ENCODE measurements at regions not wholly inside any gene's neighbourhood (a gene's known extent, or its start where the extent isn't known, plus 50 kb on each side); places are given as distances from the start of the nearest gene placed in this dataset.

DNA sequence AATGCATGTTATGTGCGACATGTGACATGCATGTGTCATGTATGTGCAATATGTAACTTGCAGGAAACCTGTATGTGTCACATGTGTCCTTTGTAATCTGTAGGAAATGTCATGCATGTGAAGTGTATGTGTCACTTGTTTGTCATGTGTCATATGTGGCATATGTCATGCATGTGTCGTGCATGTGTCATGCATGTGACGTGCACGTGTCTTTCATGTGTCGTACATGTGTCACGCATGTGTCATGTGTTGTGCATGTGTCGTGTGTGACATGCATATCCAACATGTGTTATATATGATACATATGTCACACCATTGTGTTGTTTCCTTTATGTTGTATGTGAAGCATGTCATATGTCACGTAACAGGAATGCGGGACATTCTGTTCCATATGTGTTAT, 2153.2 kb upstream of the PIK3C3 start:
- H3K27me3 ChIP-seq: no peaks in the 10 kb centered on the region
- H3K4me3 ChIP-seq: no peak overlapping the region
- peaks cover 4% of the 10 kb centered on the region for H3K9me3 ChIP-seq
- DNase-seq: no peak
- H3K36me3 ChIP-seq: no peaks in the 10 kb centered on the region

DNA sequence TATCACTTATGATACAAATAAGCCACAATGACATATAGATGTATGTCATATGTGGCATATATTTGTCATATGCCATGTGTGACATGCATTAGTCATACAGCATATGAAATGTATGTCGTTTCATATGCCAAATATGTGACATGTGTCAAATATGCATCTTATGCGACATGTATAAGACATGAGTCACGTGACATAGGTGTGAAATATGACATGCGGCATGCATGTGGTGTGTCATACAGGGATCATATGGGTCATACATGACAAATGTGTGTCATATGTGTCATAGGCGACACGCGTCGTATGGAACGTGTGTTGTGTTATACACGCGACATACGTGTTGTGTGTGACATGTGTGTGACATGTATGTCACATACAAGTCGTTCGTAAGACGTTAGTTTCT, 2154.0 kb upstream of the PIK3C3 start:
- Histone ChIP-seq H3K27me3 (no peaks in the 10 kb centered on the region), H3K9me3 (peaks cover 4% of the 10 kb centered on the region), H3K36me3 (no peaks in the 10 kb centered on the region), H3K4me3 (no peak overlapping the region; the same call in 1 of the 2 replicates)
- DNase-seq: no peak

- no peaks in the 10 kb centered on the region for H3K36me3 ChIP-seq
- no peaks in the 10 kb centered on the region for H3K27me3 ChIP-seq
- peak overlapping the region; percentile 66 for H3K4me3 ChIP-seq
- H3K9me3 ChIP-seq: peaks cover 4% of the 10 kb centered on the region
- peak; percentile 54 for DNase-seq
Measured at GRCh38 chr18:39799006-39799405, 2156.0 kb upstream of the PIK3C3 start.

GRCh38 chr18:39796393-39796792, 2158.6 kb upstream of the PIK3C3 start:
- DNase-seq: no peak
- H3K9me3 ChIP-seq: no peaks in the 10 kb centered on the region; the same call in 1 of the 2 replicates
- no peak overlapping the region for H3K4me3 ChIP-seq
- no peaks in the 10 kb centered on the region for H3K36me3 ChIP-seq
- H3K27me3 ChIP-seq: no peaks in the 10 kb centered on the region

DNA sequence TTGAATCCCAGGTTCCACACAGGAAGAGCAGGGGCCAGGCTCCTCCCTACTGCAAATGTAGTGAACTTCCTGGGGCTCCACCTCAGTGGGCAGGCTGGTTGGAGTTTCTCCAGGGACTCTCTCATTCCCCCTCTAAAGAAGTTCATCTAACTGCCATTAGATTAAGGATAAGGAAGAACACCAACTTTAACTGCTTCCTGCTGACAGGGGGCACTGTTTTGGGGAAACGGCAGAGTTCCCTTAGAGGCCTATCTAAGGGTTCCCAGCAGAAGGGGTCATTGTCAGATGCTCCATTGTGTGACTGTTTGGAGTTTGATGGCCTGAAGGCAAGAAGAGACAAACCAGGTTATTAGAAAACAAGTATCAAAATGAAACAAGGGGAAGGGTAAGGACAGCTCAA, 2159.7 kb upstream of the PIK3C3 start:
- Histone ChIP-seq H3K36me3 (no peaks in the 10 kb centered on the region), H3K27me3 (no peaks in the 10 kb centered on the region), H3K9me3 (no peaks in the 10 kb centered on the region), H3K4me3 (no peak overlapping the region)
- DNase-seq: no peak

GRCh38 chr18:39793609-39794008, 2161.4 kb upstream of the PIK3C3 start:
- H3K9me3 ChIP-seq: no peaks in the 10 kb centered on the region
- DNase-seq: no peak
- no peak overlapping the region for H3K4me3 ChIP-seq
- no peaks in the 10 kb centered on the region for H3K27me3 ChIP-seq
- H3K36me3 ChIP-seq: no peaks in the 10 kb centered on the region

GRCh38 chr18:39788383-39788782, 2166.7 kb upstream of the PIK3C3 start:
- Histone ChIP-seq H3K9me3 (no peaks in the 10 kb centered on the region), H3K27me3 (no peaks in the 10 kb centered on the region), H3K4me3 (no peak overlapping the region), H3K36me3 (no peaks in the 10 kb centered on the region)
- no peak for DNase-seq

DNA sequence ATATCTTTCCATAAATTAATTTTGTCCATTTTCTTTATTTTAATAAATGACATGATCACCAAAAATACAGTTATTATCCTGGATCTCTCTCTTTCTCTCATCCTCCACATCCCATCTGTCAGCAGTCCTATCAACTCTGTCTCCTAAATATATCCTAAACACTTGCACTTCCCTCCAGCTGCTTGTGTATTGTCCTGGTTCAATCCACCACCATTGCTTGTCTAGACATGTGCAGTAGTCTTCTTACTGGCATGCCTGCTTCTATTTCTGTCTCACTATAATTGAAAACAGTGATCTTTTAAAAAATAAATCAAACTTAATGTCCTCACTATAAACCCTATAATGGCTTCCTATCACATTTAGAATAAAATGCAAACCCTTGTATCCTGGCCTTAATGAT, 2168.6 kb upstream of the PIK3C3 start:
- no peaks in the 10 kb centered on the region for H3K9me3 ChIP-seq
- no peaks in the 10 kb centered on the region for H3K36me3 ChIP-seq
- no peak for DNase-seq
- no peak overlapping the region for H3K4me3 ChIP-seq
- no peaks in the 10 kb centered on the region for H3K27me3 ChIP-seq

GRCh38 chr18:39784541-39784940, 2170.5 kb upstream of the PIK3C3 start:
- Histone ChIP-seq H3K27me3 (no peaks in the 10 kb centered on the region), H3K9me3 (no peaks in the 10 kb centered on the region), H3K36me3 (no peaks in the 10 kb centered on the region), H3K4me3 (no peak overlapping the region)
- DNase-seq: no peak

GRCh38 chr18:39781565-39781964, 2173.5 kb upstream of the PIK3C3 start:
- DNase-seq: no peak
- H3K36me3 ChIP-seq: no peaks in the 10 kb centered on the region
- H3K9me3 ChIP-seq: no peaks in the 10 kb centered on the region
- H3K4me3 ChIP-seq: no peak overlapping the region
- no peaks in the 10 kb centered on the region for H3K27me3 ChIP-seq

GRCh38 chr18:39780774-39781173, 2174.3 kb upstream of the PIK3C3 start:
- Histone ChIP-seq H3K27me3 (no peaks in the 10 kb centered on the region), H3K36me3 (no peaks in the 10 kb centered on the region), H3K4me3 (no peak overlapping the region), H3K9me3 (no peaks in the 10 kb centered on the region)
- DNase-seq: no peak

DNA sequence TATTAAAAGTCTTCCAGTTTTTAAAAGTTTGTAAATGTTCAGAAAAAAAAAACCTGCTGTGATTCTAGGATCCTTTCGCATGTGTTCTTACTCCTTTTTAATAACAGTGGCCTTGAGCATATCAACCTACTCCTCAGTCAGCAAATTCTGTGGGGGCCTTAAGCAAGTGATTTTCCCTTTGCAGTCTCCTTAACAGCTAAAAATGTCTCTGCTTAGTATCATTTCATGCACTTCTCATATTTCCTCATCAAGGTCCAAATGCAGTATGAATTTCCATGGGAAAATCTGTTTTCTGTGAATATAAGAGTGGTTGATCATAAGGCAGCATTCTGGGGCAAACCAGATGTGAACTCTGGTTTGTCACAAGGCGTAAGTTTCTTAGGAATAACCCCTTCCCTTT, 2175.1 kb upstream of the PIK3C3 start:
- Histone ChIP-seq H3K36me3 (no peaks in the 10 kb centered on the region), H3K9me3 (no peaks in the 10 kb centered on the region), H3K27me3 (no peaks in the 10 kb centered on the region), H3K4me3 (no peak overlapping the region)
- DNase-seq: no peak

DNA sequence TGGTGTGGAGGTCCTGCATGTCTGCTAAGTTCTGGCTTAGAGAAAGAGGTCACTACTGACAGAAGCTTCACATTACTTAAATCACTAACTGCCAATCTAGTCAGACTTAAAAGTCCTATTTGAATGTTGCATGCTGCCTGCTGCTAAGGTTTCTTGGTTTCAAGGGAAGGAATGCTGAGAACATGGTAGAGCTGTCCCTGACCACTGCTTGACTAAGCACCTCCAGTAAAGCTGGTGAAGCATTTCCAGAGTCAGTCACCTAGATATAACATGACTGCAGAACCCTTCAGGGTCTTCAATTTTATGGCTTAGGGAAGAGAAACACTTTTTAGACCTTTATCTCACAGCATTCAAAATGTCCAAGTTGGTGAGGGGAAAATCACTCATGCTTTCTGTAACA, 2178.3 kb upstream of the PIK3C3 start:
- Histone ChIP-seq H3K27me3 (no peaks in the 10 kb centered on the region), H3K4me3 (no peak overlapping the region), H3K36me3 (no peaks in the 10 kb centered on the region), H3K9me3 (no peaks in the 10 kb centered on the region)
- no peak for DNase-seq

DNA sequence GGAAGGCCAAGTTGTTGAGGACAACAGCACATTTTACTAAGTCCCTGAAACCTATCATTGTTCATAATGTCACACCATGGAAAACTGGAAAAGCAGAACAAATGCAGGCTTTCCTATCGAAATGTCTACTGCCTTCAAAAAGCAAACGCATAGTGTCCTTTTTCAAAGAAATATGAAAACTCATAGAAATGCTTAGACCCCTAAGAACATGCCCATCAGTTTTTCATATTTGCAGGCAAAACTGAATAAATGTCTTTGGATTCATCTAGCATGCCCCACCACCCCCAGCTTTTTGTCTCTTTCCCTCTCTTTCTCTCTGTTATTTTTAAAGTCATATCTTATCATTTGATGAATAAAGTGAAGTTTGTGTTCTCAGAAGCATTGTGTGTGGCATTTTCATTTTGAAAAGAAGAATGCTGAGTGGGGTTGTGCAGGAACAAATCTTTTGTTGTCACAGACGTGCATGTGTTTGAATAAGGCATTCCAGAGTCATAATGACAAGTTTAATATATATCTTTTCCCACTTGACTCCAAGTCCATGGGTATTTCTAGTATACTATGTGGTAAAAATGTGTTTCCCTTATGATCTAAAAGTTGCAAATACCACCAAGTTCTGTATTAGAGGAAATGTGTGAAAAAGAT, 2180.0 kb upstream of the PIK3C3 start:
- no peaks in the 10 kb centered on the region for H3K9me3 ChIP-seq
- H3K4me3 ChIP-seq: no peak overlapping the region
- no peak for DNase-seq
- H3K36me3 ChIP-seq: no peaks in the 10 kb centered on the region
- H3K27me3 ChIP-seq: no peaks in the 10 kb centered on the region

- no peaks in the 10 kb centered on the region for H3K36me3 ChIP-seq
- no peaks in the 10 kb centered on the region for H3K27me3 ChIP-seq
- peak; percentile 17 for DNase-seq
- no peak overlapping the region for H3K4me3 ChIP-seq
- no peaks in the 10 kb centered on the region for H3K9me3 ChIP-seq
Measured at GRCh38 chr18:39773646-39774045, 2181.4 kb upstream of the PIK3C3 start.

- no peak for DNase-seq
- Histone ChIP-seq H3K9me3 (no peaks in the 10 kb centered on the region), H3K36me3 (no peaks in the 10 kb centered on the region), H3K4me3 (no peak overlapping the region), H3K27me3 (no peaks in the 10 kb centered on the region)
Measured at GRCh38 chr18:39772155-39772919, 2182.7 kb upstream of the PIK3C3 start.

DNA sequence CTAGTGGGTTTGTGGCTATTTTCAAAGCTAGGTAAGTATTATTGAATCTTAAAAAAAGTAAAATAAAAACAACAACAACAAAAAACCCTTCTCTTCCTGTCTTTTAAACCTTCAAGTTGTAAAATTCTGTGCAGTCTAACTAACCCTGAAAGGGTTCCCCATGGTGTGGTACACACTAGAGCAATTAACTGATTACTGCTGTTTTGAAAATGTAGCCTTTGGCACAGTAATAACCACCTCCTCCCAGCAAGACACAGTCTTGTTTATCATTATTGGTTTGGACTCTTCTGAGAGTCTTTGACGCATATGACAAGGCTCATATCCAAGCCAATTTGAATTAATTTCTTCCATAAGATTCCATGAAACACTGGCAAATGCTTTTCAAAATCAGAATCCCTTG, 2184.6 kb upstream of the PIK3C3 start:
- no peak for DNase-seq
- Histone ChIP-seq H3K4me3 (no peak overlapping the region), H3K27me3 (no peaks in the 10 kb centered on the region), H3K9me3 (no peaks in the 10 kb centered on the region), H3K36me3 (no peaks in the 10 kb centered on the region)

GRCh38 chr18:39764873-39765272, 2190.2 kb upstream of the PIK3C3 start:
- H3K27me3 ChIP-seq: no peaks in the 10 kb centered on the region
- no peak overlapping the region for H3K4me3 ChIP-seq
- no peaks in the 10 kb centered on the region for H3K36me3 ChIP-seq
- H3K9me3 ChIP-seq: no peaks in the 10 kb centered on the region
- no peak for DNase-seq

Data from MG63 (cell line).